H1 (cell line): ENCODE measurements at regions not wholly inside any gene's neighbourhood (a gene's known extent, or its start where the extent isn't known, plus 50 kb on each side); places are given as distances from the start of the nearest gene placed in this dataset.

Experiments used
- CBX5 ChIP-seq: fragments of 300-800, 300-1000 bp; sonication (generic); IDR thresholded peaks from 2 replicates; pipeline ENCODE4 v1.7.1; 2016; ENCODE audit warnings: antibody characterized with exemption, low read length, low read depth
- RNF2 ChIP-seq: fragments of 200-900, 300-1000 bp; sonication (generic); IDR thresholded peaks from 2 replicates; pipeline ENCODE4 v1.7.1; 2016; ENCODE audit warnings: borderline replicate concordance, low read depth, mild to moderate bottlenecking, antibody characterized with exemption, low read length; ENCODE audit not compliant: poor library complexity, severe bottlenecking; ENCODE audit errors: missing control alignments
- TAF1 ChIP-seq: IDR thresholded peaks from 2 replicates; pipeline ENCODE4 v1.6.1; 2011; ENCODE audit warnings: mild to moderate bottlenecking, low read depth, low read length
- USF2 ChIP-seq: IDR thresholded peaks from 2 replicates; pipeline ENCODE4 v1.6.1; 2011; ENCODE audit warnings: low read length, improper control_type of control experiment

DNA sequence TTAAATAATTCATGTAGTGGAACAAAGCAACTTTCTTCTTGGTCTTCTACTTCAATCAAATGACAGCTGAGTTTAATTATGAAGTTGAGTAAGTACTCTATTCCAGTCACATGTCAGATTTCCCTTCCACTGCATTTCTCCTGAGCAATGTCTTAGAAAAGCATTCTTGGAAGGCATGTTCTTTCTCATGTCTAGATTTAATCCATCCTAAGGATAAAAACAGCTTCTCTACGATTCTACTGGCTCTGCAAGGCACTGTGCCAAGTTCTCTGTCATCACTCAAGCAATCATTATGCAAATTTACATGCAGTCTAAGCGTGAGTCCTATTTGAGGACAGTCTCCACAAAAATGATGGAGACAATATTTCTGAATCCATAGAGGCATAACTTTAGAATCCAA, 142.4 kb downstream of the YIPF5 start (continued):
- no peak for TF ChIP-seq CBX5
- TF ChIP-seq TAF1: no peak
- TF ChIP-seq RNF2: no peak
- TF ChIP-seq USF2: no peak
